ENCODE measurements at regions not wholly inside any gene's neighbourhood (a gene's known extent, or its start where the extent isn't known, plus 50 kb on each side); places are given as distances from the start of the nearest gene placed in this dataset.

DNA sequence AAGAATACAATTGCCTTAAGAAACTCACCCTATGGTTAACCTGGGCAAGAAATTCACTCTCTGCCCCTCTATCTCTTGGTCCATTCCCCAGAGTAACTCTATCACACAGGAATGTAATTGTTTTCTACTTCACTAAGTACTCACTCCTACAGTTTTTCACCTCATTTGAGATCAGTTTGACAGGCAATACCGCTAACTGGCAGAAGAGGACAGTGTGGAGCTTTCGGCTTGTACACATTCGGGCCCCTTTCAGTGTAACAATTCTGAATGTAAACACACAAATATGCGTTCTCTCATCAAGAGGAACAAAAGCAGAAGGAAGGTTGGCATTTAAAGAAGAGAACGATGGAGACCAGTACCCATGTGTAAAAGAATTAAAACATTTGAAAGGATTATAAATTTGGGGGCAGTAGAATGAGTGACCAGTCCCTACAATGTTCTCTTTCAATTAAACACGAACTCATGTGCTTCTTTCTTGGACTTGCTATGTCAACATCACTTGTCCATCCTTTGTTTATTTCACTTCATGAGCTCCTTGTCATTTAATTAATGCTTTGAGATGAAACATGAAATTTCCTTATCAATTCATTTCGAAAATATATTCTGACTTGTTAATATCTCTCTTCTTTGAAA lies 188.5 kb upstream of the GRAMD2B start:
- TF ChIP-seq CTCF (IDR thresholded peaks at IDR 0.05) (peak in 1 of 6 experiments; percentile 43), POLR2A (IDR thresholded peaks at IDR 0.05) (no peak)
